CD4-positive, CD25-positive, alpha-beta regulatory T cell (primary cell): ENCODE measurements at regions not wholly inside any gene's neighbourhood (a gene's known extent, or its start where the extent isn't known, plus 50 kb on each side); places are given as distances from the start of the nearest gene placed in this dataset.

ENCODE experiments used
- ATAC-seq, 2 donors: fragments of 150-1000 bp; cut with Tn5 transposase; one replicate each; pipeline ENCODE4 v1.10.0; 2021; ENCODE audit warnings: low read depth in 2 of 2, moderate number of reproducible peaks in 2 of 2, moderate library complexity in 1 of 2
- DNase-seq, 3 donors: peaks; one replicate each; pipeline versions ENCODE4 v3.0.0 to v3.0.0-alpha.2; 2012 to 2022; ENCODE audit warnings: mixed read lengths in 1 of 3
- H3K27ac ChIP-seq: one replicate; pipeline ENCODE4 v1.7.0; 2013; ENCODE audit warnings: mild to moderate bottlenecking, low read length; ENCODE audit not compliant: insufficient read depth, poor library complexity, severe bottlenecking
- H3K27me3 ChIP-seq: one replicate; pipeline ENCODE4 v1.7.0; 2013; ENCODE audit warnings: low read length; ENCODE audit not compliant: control insufficient read depth, insufficient read depth
- H3K36me3 ChIP-seq: one replicate; pipeline ENCODE4 v1.7.0; 2013; ENCODE audit warnings: mild to moderate bottlenecking, low read length, moderate library complexity; ENCODE audit not compliant: control insufficient read depth, insufficient read depth
- H3K4me1 ChIP-seq: 2 replicates; pipeline ENCODE4 v1.7.0; 2013; ENCODE audit warnings: mild to moderate bottlenecking, low read length; ENCODE audit not compliant: insufficient read depth, control insufficient read depth, poor library complexity, severe bottlenecking
- H3K4me3 ChIP-seq: one replicate; pipeline ENCODE4 v1.7.0; 2013; ENCODE audit warnings: low read depth, mild to moderate bottlenecking, low read length, moderate library complexity
- H3K9me3 ChIP-seq, 2 experiments: 1 replicate in 1 of 2; 2 replicates in 1 of 2; pipeline ENCODE4 v1.7.0; 2013; ENCODE audit warnings: low read length in 2 of 2, mild to moderate bottlenecking in 1 of 2, moderate library complexity in 1 of 2; ENCODE audit not compliant: control insufficient read depth in 2 of 2
- H3K27ac Mint-ChIP-seq, 3 donors: one replicate each; pipeline ENCODE4 v1.8.0; 2020 to 2022; ENCODE audit warnings: mild to moderate bottlenecking in 3 of 3, mixed read lengths in 3 of 3, moderate library complexity in 2 of 3
- H3K27me3 Mint-ChIP-seq: one replicate; pipeline ENCODE4 v1.8.0; 2022; ENCODE audit warnings: mild to moderate bottlenecking, mixed read lengths
- H3K36me3 Mint-ChIP-seq: one replicate; pipeline ENCODE4 v1.8.0; 2020; ENCODE audit warnings: mixed read lengths
- H3K4me1 Mint-ChIP-seq, 4 donors: one replicate each; pipeline ENCODE4 v1.8.0; 2020 to 2022; ENCODE audit warnings: mixed read lengths in 4 of 4, mild to moderate bottlenecking in 1 of 4
- H3K4me3 Mint-ChIP-seq, 4 donors: one replicate each; pipeline ENCODE4 v1.8.0; 2020 to 2022; ENCODE audit warnings: mild to moderate bottlenecking in 4 of 4, mixed read lengths in 4 of 4, moderate library complexity in 3 of 4
- H3K9me3 Mint-ChIP-seq, 7 donors: one replicate each; pipeline ENCODE4 v1.8.0; 2020 to 2022; ENCODE audit warnings: mixed read lengths in 7 of 7, mild to moderate bottlenecking in 3 of 7, moderate library complexity in 2 of 7

DNA sequence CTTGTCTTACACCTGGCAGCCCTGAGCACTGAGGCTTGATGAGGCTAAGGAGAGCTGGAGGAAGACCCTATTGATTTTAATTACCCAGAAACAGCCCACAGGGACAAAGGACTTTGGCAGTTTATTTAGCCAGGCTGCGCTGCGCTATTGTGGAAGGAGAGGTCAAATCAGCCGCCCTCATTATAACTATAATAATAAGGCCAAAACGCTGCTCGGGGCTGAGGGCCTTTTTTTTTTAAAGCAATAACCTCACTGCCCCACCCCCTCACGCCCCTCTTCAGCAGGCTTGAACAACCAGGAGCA, 60.6 kb upstream of the NKX1-1 start:
- Histone ChIP-seq H3K9me3 (no peaks in the 10 kb centered on the region), H3K36me3 (no peaks in the 10 kb centered on the region), H3K27me3 (no peaks in the 10 kb centered on the region), H3K4me1 (no peaks in the 10 kb centered on the region), H3K27ac (no peak overlapping the region), H3K4me3 (no peak overlapping the region)
- Mint-ChIP-seq H3K4me1 (no peaks in the 10 kb centered on the region), H3K36me3 (no peaks in the 10 kb centered on the region), H3K27ac (no peak overlapping the region), H3K27me3 (peaks cover 4% of the 10 kb centered on the region), H3K9me3 (peaks cover 0 to 13% (median 11%) of the 10 kb centered on the region in 7 donors), H3K4me3 (no peak overlapping the region)
- DNase-seq (no peak), ATAC-seq (no peak)

DNA sequence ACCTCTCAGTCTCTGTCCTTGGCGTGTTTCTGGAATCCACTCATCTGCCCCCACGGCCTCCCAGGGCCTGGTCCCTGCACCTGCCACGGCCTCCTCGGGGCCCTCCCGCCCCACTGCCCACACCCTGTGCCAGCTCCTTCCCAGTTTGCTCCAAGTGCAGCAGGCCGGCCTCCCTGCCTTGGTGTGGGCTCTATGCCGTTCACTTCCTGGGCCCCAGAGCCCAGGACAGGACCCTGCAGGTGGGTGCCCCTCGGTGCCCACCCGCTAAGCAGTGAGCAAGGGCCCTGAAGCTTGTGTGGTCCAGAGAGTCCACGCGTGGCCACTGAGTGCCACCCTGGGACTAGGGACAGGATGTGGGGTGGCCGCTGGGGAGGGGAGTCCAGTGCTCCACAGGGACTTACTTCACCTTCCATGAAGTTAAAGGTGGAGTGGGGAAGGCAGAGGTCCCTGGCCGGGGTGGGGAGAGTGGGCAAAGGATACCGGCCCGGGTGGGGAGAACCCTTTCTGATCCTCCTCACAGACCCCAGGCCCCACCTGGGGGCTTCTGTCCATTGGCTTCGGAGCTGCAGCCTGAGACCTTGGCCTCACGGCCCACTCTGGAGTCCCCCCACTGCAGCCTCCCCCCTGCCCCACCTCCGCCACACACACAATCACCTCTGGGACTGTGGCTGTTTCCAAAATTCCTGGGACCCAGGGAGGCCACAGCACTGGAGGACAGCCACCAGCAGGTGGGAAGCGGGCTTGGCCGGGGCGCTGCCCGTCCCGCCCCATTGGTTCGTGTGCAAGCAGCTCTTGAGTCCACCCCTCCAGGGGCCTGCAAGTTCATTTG, 60.0 kb upstream of the NKX1-1 start:
- H3K27me3 ChIP-seq = no peaks in the 10 kb centered on the region
- Mint-ChIP-seq H3K36me3 (no peaks in the 10 kb centered on the region), H3K9me3 (peaks cover 0 to 13% (median 11%) of the 10 kb centered on the region in 7 donors), H3K4me1 (no peaks in the 10 kb centered on the region), H3K4me3 (no peak overlapping the region), H3K27ac (no peak overlapping the region), H3K27me3 (peaks cover 7% of the 10 kb centered on the region)
- no peaks in the 10 kb centered on the region for H3K4me1 ChIP-seq
- no peaks in the 10 kb centered on the region for H3K36me3 ChIP-seq
- H3K27ac ChIP-seq = no peak overlapping the region
- DNase-seq (no peak), ATAC-seq (no peak)
- H3K9me3 ChIP-seq = no peaks in the 10 kb centered on the region
- H3K4me3 ChIP-seq = no peak overlapping the region

GRCh38 chr4:1465173-1466033, 59.2 kb upstream of the NKX1-1 start:
- ATAC-seq = no peak
- Histone ChIP-seq H3K9me3 (no peaks in the 10 kb centered on the region), H3K27ac (no peak overlapping the region), H3K36me3 (no peaks in the 10 kb centered on the region), H3K27me3 (no peaks in the 10 kb centered on the region), H3K4me1 (no peaks in the 10 kb centered on the region), H3K4me3 (no peak overlapping the region)
- no peak overlapping the region for H3K4me3 Mint-ChIP-seq
- DNase-seq = no peak
- H3K9me3 Mint-ChIP-seq = peaks cover 0 to 13% (median 11%) of the 10 kb centered on the region in 7 donors
- no peaks in the 10 kb centered on the region for H3K36me3 Mint-ChIP-seq
- H3K27ac Mint-ChIP-seq = no peak overlapping the region
- H3K27me3 Mint-ChIP-seq = peaks cover 11% of the 10 kb centered on the region
- no peaks in the 10 kb centered on the region for H3K4me1 Mint-ChIP-seq

GRCh38 chr4:1464581-1465171, 58.4 kb upstream of the NKX1-1 start:
- ATAC-seq (no peak), DNase-seq (no peak)
- H3K27ac ChIP-seq = no peak overlapping the region
- no peaks in the 10 kb centered on the region for H3K27me3 ChIP-seq
- Mint-ChIP-seq H3K4me1 (no peaks in the 10 kb centered on the region), H3K9me3 (peaks cover 0 to 13% (median 11%) of the 10 kb centered on the region in 7 donors), H3K27me3 (peaks cover 11% of the 10 kb centered on the region), H3K36me3 (no peaks in the 10 kb centered on the region), H3K4me3 (no peak overlapping the region), H3K27ac (no peak overlapping the region)
- no peaks in the 10 kb centered on the region for H3K9me3 ChIP-seq
- no peak overlapping the region for H3K4me3 ChIP-seq
- H3K36me3 ChIP-seq = no peaks in the 10 kb centered on the region
- H3K4me1 ChIP-seq = no peaks in the 10 kb centered on the region

GRCh38 chr4:1463927-1464540, 57.8 kb upstream of the NKX1-1 start:
- no peaks in the 10 kb centered on the region for H3K9me3 ChIP-seq
- Mint-ChIP-seq H3K27me3 (peaks cover 11% of the 10 kb centered on the region), H3K27ac (no peak overlapping the region), H3K4me1 (no peaks in the 10 kb centered on the region), H3K36me3 (no peaks in the 10 kb centered on the region), H3K9me3 (peaks cover 0 to 13% (median 11%) of the 10 kb centered on the region in 7 donors), H3K4me3 (no peak overlapping the region)
- H3K36me3 ChIP-seq = no peaks in the 10 kb centered on the region
- DNase-seq (no peak), ATAC-seq (no peak)
- no peaks in the 10 kb centered on the region for H3K27me3 ChIP-seq
- H3K4me1 ChIP-seq = no peaks in the 10 kb centered on the region
- H3K4me3 ChIP-seq = no peak overlapping the region
- H3K27ac ChIP-seq = no peak overlapping the region

DNA sequence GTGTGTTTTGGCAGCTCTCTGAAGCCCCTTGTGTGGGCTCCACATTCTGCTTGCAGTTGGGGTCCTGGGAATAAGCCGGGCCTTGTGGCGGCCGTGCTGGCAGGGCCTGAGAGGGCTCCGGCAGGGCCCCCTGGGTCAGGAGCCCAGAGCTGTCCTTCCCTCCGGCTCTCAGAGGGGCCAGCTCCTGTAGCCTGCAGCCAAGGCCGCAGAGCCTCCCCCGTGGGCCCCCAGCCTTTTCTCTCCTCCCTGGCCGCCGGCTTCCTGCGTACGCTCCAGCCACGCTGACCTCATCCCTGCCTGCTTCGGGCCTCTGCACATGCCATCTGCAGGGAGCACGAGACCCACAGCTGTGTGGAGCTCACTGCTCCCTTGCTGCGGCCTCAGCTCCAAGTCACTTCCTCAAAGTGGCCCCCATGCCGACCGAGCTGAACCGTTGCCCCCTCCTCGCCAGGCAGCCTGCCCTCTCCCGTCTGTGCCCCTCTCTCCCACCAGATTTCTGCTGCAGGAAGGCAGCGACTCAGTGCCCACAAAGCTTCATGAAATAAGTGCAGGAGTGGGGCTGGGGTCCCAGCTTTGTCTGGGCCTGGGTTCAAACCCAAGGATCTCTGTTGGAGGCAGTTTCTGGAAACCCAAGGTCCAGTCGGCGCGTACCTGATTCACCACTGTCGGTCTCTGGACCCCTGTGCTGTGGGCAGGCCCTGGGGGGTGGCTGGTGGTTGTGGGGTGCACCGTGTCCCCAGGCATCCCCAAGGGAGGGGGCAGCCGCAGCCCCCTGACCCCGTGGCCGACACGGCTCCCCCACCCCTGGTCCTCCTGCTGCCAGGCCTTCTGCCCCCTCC, 57.1 kb upstream of the NKX1-1 start:
- no peaks in the 10 kb centered on the region for H3K4me1 Mint-ChIP-seq
- no peak overlapping the region for H3K27ac Mint-ChIP-seq
- peaks cover 11% of the 10 kb centered on the region for H3K27me3 Mint-ChIP-seq
- H3K9me3 Mint-ChIP-seq = peaks cover 0 to 12% (median 10%) of the 10 kb centered on the region in 7 donors
- H3K27me3 ChIP-seq = peaks cover 2% of the 10 kb centered on the region
- no peak overlapping the region for H3K27ac ChIP-seq
- no peaks in the 10 kb centered on the region for H3K36me3 ChIP-seq
- no peaks in the 10 kb centered on the region for H3K36me3 Mint-ChIP-seq
- no peaks in the 10 kb centered on the region for H3K9me3 ChIP-seq
- no peak overlapping the region for H3K4me3 ChIP-seq
- no peak for DNase-seq
- H3K4me3 Mint-ChIP-seq = no peak overlapping the region
- H3K4me1 ChIP-seq = no peaks in the 10 kb centered on the region
- ATAC-seq = no peak

DNA sequence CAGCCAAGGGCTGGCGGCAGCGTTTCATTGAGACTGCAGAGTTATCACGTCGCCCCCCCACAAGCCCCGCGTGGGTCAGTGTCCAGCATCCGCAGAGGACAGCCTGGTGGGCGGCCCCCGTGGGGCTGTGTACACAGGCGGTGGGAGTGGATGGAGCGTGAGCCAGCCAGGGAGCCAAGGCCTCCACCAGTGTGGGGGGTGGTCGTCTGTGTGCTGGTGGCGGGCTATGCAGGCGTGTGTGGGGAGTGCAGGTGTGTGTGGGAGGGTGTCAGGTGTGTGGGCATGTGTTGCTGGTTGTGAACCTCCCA, 56.5 kb upstream of the NKX1-1 start:
- H3K4me3 ChIP-seq = no peak overlapping the region
- Mint-ChIP-seq H3K4me3 (no peak overlapping the region), H3K36me3 (no peaks in the 10 kb centered on the region), H3K9me3 (peaks cover 0 to 6% (median 5%) of the 10 kb centered on the region in 7 donors), H3K4me1 (no peaks in the 10 kb centered on the region), H3K27ac (no peak overlapping the region), H3K27me3 (peaks cover 14% of the 10 kb centered on the region)
- H3K27me3 ChIP-seq = peaks cover 3% of the 10 kb centered on the region
- H3K27ac ChIP-seq = no peak overlapping the region
- H3K4me1 ChIP-seq = no peaks in the 10 kb centered on the region
- no peaks in the 10 kb centered on the region for H3K36me3 ChIP-seq
- DNase-seq = no peak
- no peak for ATAC-seq
- H3K9me3 ChIP-seq = no peaks in the 10 kb centered on the region
